ENCODE measurements at regions not wholly inside any gene's neighbourhood (a gene's known extent, or its start where the extent isn't known, plus 50 kb on each side); places are given as distances from the start of the nearest gene placed in this dataset.

GRCh38 chr16:66266436-66267291, 99.8 kb upstream of the CDH5 start:
- Histone ChIP-seq H3K4me3 (ENCODE audit: low read length) (no peak overlapping the region), H3K9me2 (replicated peaks; ENCODE audit: insufficient read depth, low read length) (no peaks in the 10 kb centered on the region), H3K27me3 (ENCODE audit: low read length) (no peaks in the 10 kb centered on the region), H3K4me1 (ENCODE audit: low read length) (no peaks in the 10 kb centered on the region), H3K27ac (ENCODE audit: low read length) (no peak overlapping the region), H2AFZ (ENCODE audit: low read length) (no peak overlapping the region), H3K9ac (ENCODE audit: low read length) (no peak overlapping the region), H3K79me2 (ENCODE audit: low read length) (no peaks in the 10 kb centered on the region), H3K9me3 (ENCODE audit: low read length) (no peaks in the 10 kb centered on the region), H4K20me1 (ENCODE audit: insufficient read depth, low read depth, low read length) (no peaks in the 10 kb centered on the region), H3K4me2 (ENCODE audit: low read depth, low read length, poor library complexity, severe bottlenecking) (no peak overlapping the region), H3K36me3 (ENCODE audit: insufficient read depth, low read length) (no peaks in the 10 kb centered on the region)
- DNase-seq = no peak

- H3K4me1 ChIP-seq (ENCODE audit: low read length) = no peaks in the 10 kb centered on the region
Observed at GRCh38 chr16:66265556-66266141, 100.8 kb upstream of the CDH5 start.

GRCh38 chr16:66265048-66265415, 101.5 kb upstream of the CDH5 start:
- Histone ChIP-seq H3K27ac (ENCODE audit: low read length) (no peak overlapping the region), H3K9me2 (replicated peaks; ENCODE audit: insufficient read depth, low read length) (no peaks in the 10 kb centered on the region), H3K9ac (ENCODE audit: low read length) (no peak overlapping the region), H3K27me3 (ENCODE audit: low read length) (no peaks in the 10 kb centered on the region), H3K4me2 (ENCODE audit: low read depth, low read length, poor library complexity, severe bottlenecking) (no peak overlapping the region), H3K79me2 (ENCODE audit: low read length) (no peaks in the 10 kb centered on the region), H4K20me1 (ENCODE audit: insufficient read depth, low read depth, low read length) (no peaks in the 10 kb centered on the region), H2AFZ (ENCODE audit: low read length) (no peak overlapping the region), H3K4me3 (ENCODE audit: low read length) (no peak overlapping the region), H3K4me1 (ENCODE audit: low read length) (no peaks in the 10 kb centered on the region), H3K36me3 (ENCODE audit: insufficient read depth, low read length) (no peaks in the 10 kb centered on the region), H3K9me3 (ENCODE audit: low read length) (no peaks in the 10 kb centered on the region)
- no peak for DNase-seq

More at GRCh38 chr16:66265556-66266141, 100.8 kb upstream of the CDH5 start:
- Histone ChIP-seq H3K9me2 (replicated peaks; ENCODE audit: insufficient read depth, low read length) (no peaks in the 10 kb centered on the region), H3K4me3 (ENCODE audit: low read length) (no peak overlapping the region), H3K9me3 (ENCODE audit: low read length) (no peaks in the 10 kb centered on the region), H3K9ac (ENCODE audit: low read length) (no peak overlapping the region), H3K36me3 (ENCODE audit: insufficient read depth, low read length) (no peaks in the 10 kb centered on the region), H2AFZ (ENCODE audit: low read length) (no peak overlapping the region), H4K20me1 (ENCODE audit: insufficient read depth, low read depth, low read length) (no peaks in the 10 kb centered on the region), H3K79me2 (ENCODE audit: low read length) (no peaks in the 10 kb centered on the region), H3K4me2 (ENCODE audit: low read depth, low read length, poor library complexity, severe bottlenecking) (no peak overlapping the region), H3K27ac (ENCODE audit: low read length) (no peak overlapping the region), H3K27me3 (ENCODE audit: low read length) (no peaks in the 10 kb centered on the region)
- DNase-seq = no peak

- Histone ChIP-seq H2AFZ (ENCODE audit: low read length) (no peak overlapping the region), H3K9ac (ENCODE audit: low read length) (no peak overlapping the region), H3K36me3 (ENCODE audit: insufficient read depth, low read length) (no peaks in the 10 kb centered on the region), H3K9me3 (ENCODE audit: low read length) (no peaks in the 10 kb centered on the region), H3K27me3 (ENCODE audit: low read length) (no peaks in the 10 kb centered on the region), H3K4me1 (ENCODE audit: low read length) (no peaks in the 10 kb centered on the region), H4K20me1 (ENCODE audit: insufficient read depth, low read depth, low read length) (no peaks in the 10 kb centered on the region), H3K27ac (ENCODE audit: low read length) (no peak overlapping the region), H3K4me2 (ENCODE audit: low read depth, low read length, poor library complexity, severe bottlenecking) (no peak overlapping the region), H3K4me3 (ENCODE audit: low read length) (no peak overlapping the region), H3K9me2 (replicated peaks; ENCODE audit: insufficient read depth, low read length) (no peaks in the 10 kb centered on the region), H3K79me2 (ENCODE audit: low read length) (no peaks in the 10 kb centered on the region)
- DNase-seq = no peak
Observed at GRCh38 chr16:66264311-66265047, 102.0 kb upstream of the CDH5 start.

GRCh38 chr16:66263973-66264310, 102.5 kb upstream of the CDH5 start:
- no peaks in the 10 kb centered on the region for H3K9me3 ChIP-seq (ENCODE audit: low read length)
- H3K4me2 ChIP-seq (ENCODE audit: low read depth, low read length, poor library complexity, severe bottlenecking) = no peak overlapping the region
- H3K27ac ChIP-seq (ENCODE audit: low read length) = no peak overlapping the region
- no peaks in the 10 kb centered on the region for H3K9me2 ChIP-seq (replicated peaks; ENCODE audit: insufficient read depth, low read length)
- no peak for DNase-seq
- no peaks in the 10 kb centered on the region for H4K20me1 ChIP-seq (ENCODE audit: insufficient read depth, low read depth, low read length)
- H3K36me3 ChIP-seq (ENCODE audit: insufficient read depth, low read length) = no peaks in the 10 kb centered on the region
- no peak overlapping the region for H3K4me3 ChIP-seq (ENCODE audit: low read length)
- no peaks in the 10 kb centered on the region for H3K4me1 ChIP-seq (ENCODE audit: low read length)
- no peak overlapping the region for H2AFZ ChIP-seq (ENCODE audit: low read length)
- H3K27me3 ChIP-seq (ENCODE audit: low read length) = no peaks in the 10 kb centered on the region
- no peak overlapping the region for H3K9ac ChIP-seq (ENCODE audit: low read length)
- H3K79me2 ChIP-seq (ENCODE audit: low read length) = no peaks in the 10 kb centered on the region

GRCh38 chr16:66263168-66263972, 103.1 kb upstream of the CDH5 start:
- no peak overlapping the region for H3K4me3 ChIP-seq (ENCODE audit: low read length)
- H3K9me2 ChIP-seq (replicated peaks; ENCODE audit: insufficient read depth, low read length) = no peaks in the 10 kb centered on the region
- no peaks in the 10 kb centered on the region for H4K20me1 ChIP-seq (ENCODE audit: insufficient read depth, low read depth, low read length)
- H3K4me2 ChIP-seq (ENCODE audit: low read depth, low read length, poor library complexity, severe bottlenecking) = no peak overlapping the region
- H3K36me3 ChIP-seq (ENCODE audit: insufficient read depth, low read length) = no peaks in the 10 kb centered on the region
- H3K27me3 ChIP-seq (ENCODE audit: low read length) = no peaks in the 10 kb centered on the region
- H3K27ac ChIP-seq (ENCODE audit: low read length) = no peak overlapping the region
- no peak overlapping the region for H2AFZ ChIP-seq (ENCODE audit: low read length)
- no peak overlapping the region for H3K9ac ChIP-seq (ENCODE audit: low read length)
- no peak for DNase-seq
- H3K9me3 ChIP-seq (ENCODE audit: low read length) = no peaks in the 10 kb centered on the region
- no peaks in the 10 kb centered on the region for H3K79me2 ChIP-seq (ENCODE audit: low read length)
- no peaks in the 10 kb centered on the region for H3K4me1 ChIP-seq (ENCODE audit: low read length)

- H3K4me2 ChIP-seq (ENCODE audit: low read depth, low read length, poor library complexity, severe bottlenecking) = no peak overlapping the region
- H3K9ac ChIP-seq (ENCODE audit: low read length) = no peak overlapping the region
- no peaks in the 10 kb centered on the region for H3K36me3 ChIP-seq (ENCODE audit: insufficient read depth, low read length)
- H4K20me1 ChIP-seq (ENCODE audit: insufficient read depth, low read depth, low read length) = no peaks in the 10 kb centered on the region
- no peak overlapping the region for H3K27ac ChIP-seq (ENCODE audit: low read length)
- no peaks in the 10 kb centered on the region for H3K9me2 ChIP-seq (replicated peaks; ENCODE audit: insufficient read depth, low read length)
- no peaks in the 10 kb centered on the region for H3K9me3 ChIP-seq (ENCODE audit: low read length)
- no peaks in the 10 kb centered on the region for H3K27me3 ChIP-seq (ENCODE audit: low read length)
- DNase-seq = no peak
- H2AFZ ChIP-seq (ENCODE audit: low read length) = no peak overlapping the region
- no peaks in the 10 kb centered on the region for H3K79me2 ChIP-seq (ENCODE audit: low read length)
- no peaks in the 10 kb centered on the region for H3K4me1 ChIP-seq (ENCODE audit: low read length)
- no peak overlapping the region for H3K4me3 ChIP-seq (ENCODE audit: low read length)
Observed at GRCh38 chr16:66262253-66263167, 104.0 kb upstream of the CDH5 start.

All from Karpas-422 (cell line).